Ecto neural progenitor cell (in vitro differentiated cells): ENCODE measurements at regions not wholly inside any gene's neighbourhood (a gene's known extent, or its start where the extent isn't known, plus 50 kb on each side); places are given as distances from the start of the nearest gene placed in this dataset.
"Not testable (repeated sequence)": the region's sequence is repeated elsewhere in the genome, so short reads cannot be mapped to it uniquely, and the experiment has no call there.

Experiments
- DNase-seq: peaks from one replicate; pipeline ENCODE4 v3.0.0-alpha.2; 2018; ENCODE audit warnings: low spot score

GRCh38 chr2:51293566-51294200 is 261.8 kb upstream of the NRXN1 start:
- DNase-seq = no peak

- no peak for DNase-seq
These were observed 260.0 kb upstream of the NRXN1 start for GRCh38 chr2:51291762-51292551.

GRCh38 chr2:51290725-51291124 is 258.8 kb upstream of the NRXN1 start:
- no peak for DNase-seq

GRCh38 chr2:51289045-51289444 is 257.1 kb upstream of the NRXN1 start:
- DNase-seq = no peak

GRCh38 chr2:51268191-51268590 is 236.3 kb upstream of the NRXN1 start:
- DNase-seq = no peak

- no peak for DNase-seq
These were observed 233.6 kb upstream of the NRXN1 start for GRCh38 chr2:51265539-51265938.

GRCh38 chr2:51263951-51264350 is 232.0 kb upstream of the NRXN1 start:
- no peak for DNase-seq

- not testable (repeated sequence) for DNase-seq
These were observed 231.2 kb upstream of the NRXN1 start for GRCh38 chr2:51263101-51263500.

- no peak for DNase-seq
These were observed 226.4 kb upstream of the NRXN1 start for GRCh38 chr2:51258301-51258700.

GRCh38 chr2:51256736-51257135 is 224.8 kb upstream of the NRXN1 start:
- no peak for DNase-seq

- DNase-seq = no peak
These were observed 219.4 kb upstream of the NRXN1 start for GRCh38 chr2:51251356-51251755.

GRCh38 chr2:51247252-51247805 is 215.4 kb upstream of the NRXN1 start:
- no peak for DNase-seq

GRCh38 chr2:51243892-51244535 is 212.1 kb upstream of the NRXN1 start:
- DNase-seq = no peak

GRCh38 chr2:51237626-51238271 is 205.8 kb upstream of the NRXN1 start:
- DNase-seq = no peak

GRCh38 chr2:51232027-51232426 is 200.1 kb upstream of the NRXN1 start:
- no peak for DNase-seq

- DNase-seq = no peak
These were observed 199.1 kb upstream of the NRXN1 start for GRCh38 chr2:51231071-51231470.

GRCh38 chr2:51225377-51225776 is 193.4 kb upstream of the NRXN1 start:
- DNase-seq = no peak

GRCh38 chr2:51224790-51225189 is 192.9 kb upstream of the NRXN1 start:
- DNase-seq = no peak

GRCh38 chr2:51222106-51222505 is 190.2 kb upstream of the NRXN1 start:
- no peak for DNase-seq

- no peak for DNase-seq
These were observed 188.7 kb upstream of the NRXN1 start for GRCh38 chr2:51220606-51221005.

- no peak for DNase-seq
These were observed 188.1 kb upstream of the NRXN1 start for GRCh38 chr2:51220080-51220479.

GRCh38 chr2:51219468-51219867 is 187.5 kb upstream of the NRXN1 start:
- DNase-seq = no peak
